OCI-LY1 (cell line): ENCODE measurements at regions not wholly inside any gene's neighbourhood (a gene's known extent, or its start where the extent isn't known, plus 50 kb on each side); places are given as distances from the start of the nearest gene placed in this dataset.

Experiments used
- H2AFZ ChIP-seq: fragments of 200-600 bp; sonication (generic), shearing (Covaris generic); 2 replicates; pipeline ENCODE4 v1.6.0; 2014; ENCODE audit warnings: antibody characterized with exemption, mild to moderate bottlenecking, low read length
- H3F3A ChIP-seq: fragments of 200-600 bp; sonication (generic), shearing (Covaris generic); 2 replicates; pipeline ENCODE4 v1.6.0; 2014; ENCODE audit warnings: mild to moderate bottlenecking, antibody characterized with exemption, low read length, moderate library complexity; ENCODE audit not compliant: insufficient read depth
- H3K27ac ChIP-seq: fragments of 200-600 bp; sonication (generic); 2 replicates; pipeline ENCODE4 v1.5.1; 2014; ENCODE audit warnings: low read length, mixed run types, mild to moderate bottlenecking, low read depth; ENCODE audit not compliant: poor library complexity, severe bottlenecking
- H3K27me3 ChIP-seq: fragments of 200-600 bp; sonication (generic); 2 replicates; pipeline ENCODE4 v1.6.0; 2014; ENCODE audit warnings: antibody characterized with exemption, mild to moderate bottlenecking, low read length, moderate library complexity; ENCODE audit not compliant: insufficient read depth
- H3K36me3 ChIP-seq: fragments of 200-600 bp; sonication (generic); 2 replicates; pipeline ENCODE4 v1.6.1; 2014; ENCODE audit warnings: mild to moderate bottlenecking, antibody characterized with exemption, low read length, moderate library complexity, mixed read lengths; ENCODE audit not compliant: insufficient read depth
- H3K4me1 ChIP-seq: fragments of 200-600 bp; sonication (generic); 2 replicates; pipeline ENCODE4 v1.5.1; 2014; ENCODE audit warnings: mild to moderate bottlenecking, low read length, moderate library complexity; ENCODE audit not compliant: insufficient read depth, severe bottlenecking
- H3K4me2 ChIP-seq: fragments of 200-600 bp; sonication (generic), shearing (Covaris generic); 2 replicates; pipeline ENCODE4 v1.6.1; 2014; ENCODE audit warnings: low read length
- H3K4me3 ChIP-seq: fragments of 200-600 bp; sonication (generic); 2 replicates; pipeline ENCODE4 v1.5.1; 2014; ENCODE audit warnings: low read length, low read depth, mild to moderate bottlenecking, mixed read lengths; ENCODE audit not compliant: poor library complexity, severe bottlenecking
- H3K79me2 ChIP-seq: fragments of 200-600 bp; shearing (Covaris generic); 2 replicates; pipeline ENCODE4 v1.6.1; 2016; ENCODE audit warnings: mixed run types, low read length, mixed read lengths; ENCODE audit not compliant: insufficient read depth
- H3K9ac ChIP-seq: fragments of 200-600 bp; sonication (generic), shearing (Covaris generic); 2 replicates; pipeline ENCODE4 v1.6.1; 2014; ENCODE audit warnings: mild to moderate bottlenecking, low read length, mixed read lengths
- H3K9me2 ChIP-seq: fragments of 200-600 bp; sonication (generic), shearing (Covaris generic); 2 replicates; pipeline ENCODE4 v1.6.1; 2014; ENCODE audit warnings: low read depth, mild to moderate bottlenecking, low read length, mixed read lengths
- H3K9me3 ChIP-seq: fragments of 200-600 bp; shearing (Covaris generic); 2 replicates; pipeline ENCODE4 v1.6.1; 2014; ENCODE audit warnings: low read length, mixed read lengths
- H4K20me1 ChIP-seq: fragments of 200-600 bp; sonication (generic), shearing (Covaris generic); 2 replicates; pipeline ENCODE4 v1.6.0; 2016; ENCODE audit warnings: mild to moderate bottlenecking, low read length; ENCODE audit not compliant: insufficient read depth
- CTCF ChIP-seq: fragments of 200-600 bp; sonication (generic), shearing (Covaris generic); IDR thresholded peaks from 2 replicates; pipeline ENCODE4 v1.5.1; 2017; ENCODE audit warnings: mild to moderate bottlenecking, antibody characterized with exemption, low read length, moderate library complexity, mixed read lengths
- EZH2 ChIP-seq: fragments of 200-600 bp; sonication (generic), shearing (Covaris generic); IDR thresholded peaks from 2 replicates; pipeline ENCODE4 v1.8.0; 2017; ENCODE audit warnings: borderline replicate concordance, mixed run types, mild to moderate bottlenecking, antibody characterized with exemption, low read length, moderate library complexity, mixed read lengths

DNA sequence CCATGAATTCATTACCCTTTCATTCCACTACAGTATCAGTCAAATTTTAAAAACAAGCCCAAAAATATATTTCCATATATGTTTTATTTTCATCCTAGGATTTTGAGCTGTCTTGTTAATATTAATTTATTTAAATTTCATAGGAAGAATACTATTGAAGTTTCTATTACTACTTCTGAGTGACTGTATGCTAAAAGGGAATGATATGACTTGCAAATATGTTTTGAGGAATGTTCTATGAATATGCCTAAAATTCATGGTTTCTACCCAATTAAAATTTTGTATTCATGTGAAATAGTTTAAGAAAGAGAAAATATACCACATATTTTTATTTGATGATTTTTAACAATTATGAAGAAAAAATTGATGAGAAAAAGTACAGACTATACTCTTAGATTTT is 52.9 kb upstream of the BACH1 start:
- no peak for TF ChIP-seq EZH2
- no peak for TF ChIP-seq CTCF
- Histone ChIP-seq H3K4me1 (no peaks in the 10 kb centered on the region), H3K9me3 (no peaks in the 10 kb centered on the region), H3F3A (no peaks in the 10 kb centered on the region), H3K27me3 (no peaks in the 10 kb centered on the region), H3K4me2 (no peak overlapping the region), H3K4me3 (no peak overlapping the region), H2AFZ (no peak overlapping the region), H3K27ac (no peak overlapping the region), H3K36me3 (no peaks in the 10 kb centered on the region), H4K20me1 (no peaks in the 10 kb centered on the region), H3K79me2 (no peaks in the 10 kb centered on the region), H3K9me2 (no peaks in the 10 kb centered on the region), H3K9ac (no peak overlapping the region)

- no peaks in the 10 kb centered on the region for H3K27me3 ChIP-seq
- H3K27ac ChIP-seq, result no peak overlapping the region
- no peaks in the 10 kb centered on the region for H3K4me1 ChIP-seq
Observed at GRCh38 chr21:29246614-29247013, 52.1 kb upstream of the BACH1 start.

DNA sequence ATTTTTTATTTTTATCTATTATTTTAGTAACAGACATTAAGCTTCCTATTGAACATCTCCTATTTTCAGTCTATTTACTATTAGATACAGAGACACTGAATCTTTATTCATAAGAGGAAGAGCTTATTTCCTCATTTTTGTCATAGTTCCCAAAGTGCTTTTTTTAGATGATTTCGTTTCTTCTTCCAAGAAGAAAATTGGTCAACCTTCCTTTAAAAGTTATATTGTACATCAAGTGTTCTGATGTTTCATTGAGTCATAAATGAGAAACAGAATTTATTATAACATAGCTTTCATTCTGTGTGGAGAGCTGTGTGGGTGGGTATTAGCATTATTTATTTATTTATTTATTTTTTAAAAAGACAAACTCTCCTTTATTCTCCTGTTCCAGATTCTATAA is 50.6 kb upstream of the BACH1 start:
- TF ChIP-seq CTCF (no peak), EZH2 (no peak)
- Histone ChIP-seq H4K20me1 (no peaks in the 10 kb centered on the region), H3K4me3 (no peak overlapping the region), H3K4me2 (no peak overlapping the region), H3K9me2 (no peaks in the 10 kb centered on the region), H3K9ac (no peak overlapping the region), H3K9me3 (no peaks in the 10 kb centered on the region), H3K27me3 (no peaks in the 10 kb centered on the region), H3K27ac (no peak overlapping the region), H3K36me3 (no peaks in the 10 kb centered on the region), H3K79me2 (no peaks in the 10 kb centered on the region), H3F3A (no peaks in the 10 kb centered on the region), H3K4me1 (no peaks in the 10 kb centered on the region), H2AFZ (no peak overlapping the region)

More at GRCh38 chr21:29246614-29247013, 52.1 kb upstream of the BACH1 start:
- Histone ChIP-seq H3K9me2 (no peaks in the 10 kb centered on the region), H4K20me1 (no peaks in the 10 kb centered on the region), H3K79me2 (no peaks in the 10 kb centered on the region), H3K9ac (no peak overlapping the region), H3F3A (no peaks in the 10 kb centered on the region), H2AFZ (no peak overlapping the region), H3K4me3 (no peak overlapping the region), H3K4me2 (no peak overlapping the region), H3K9me3 (no peaks in the 10 kb centered on the region), H3K36me3 (no peaks in the 10 kb centered on the region)
- TF ChIP-seq EZH2, result no peak
